BJ (cell line): ENCODE measurements at regions not wholly inside any gene's neighbourhood (a gene's known extent, or its start where the extent isn't known, plus 50 kb on each side); places are given as distances from the start of the nearest gene placed in this dataset.

Experiments
- CTCF ChIA-PET: fragments of 350-600 bp; formaldehyde crosslinking; extraction: SDS; loops from one replicate; lab custom pipeline; 2021; ENCODE audit warnings: antibody characterized with exemption, inconsistent platforms; lab: Yijun Ruan, JAX
- POLR2A ChIA-PET: fragments of 300-600 bp; sonication (Branson Sonifier 250); formaldehyde crosslinking; extraction: SDS; loops from one replicate; lab custom pipeline; 2021; ENCODE audit warnings: antibody characterized with exemption; lab: Charles Lee
- DNase-seq: peaks from one replicate; pipeline ENCODE4 v3.0.0-alpha.2; 2011; ENCODE audit warnings: low read depth
- H3K27me3 ChIP-seq: 2 replicates; pipeline ENCODE4 v1.6.0; 2011; ENCODE audit warnings: low read length; ENCODE audit not compliant: control insufficient read depth, insufficient read depth
- H3K36me3 ChIP-seq: 2 replicates; pipeline ENCODE4 v1.5.1; 2011; ENCODE audit warnings: low read length; ENCODE audit not compliant: control insufficient read depth, insufficient read depth
- H3K4me3 ChIP-seq: 2 replicates; pipeline ENCODE4 v1.5.1; 2011; ENCODE audit warnings: low read depth, mild to moderate bottlenecking, control low read depth, low read length
- TF ChIP-seq, protein P1 (sequence below): IDR thresholded peaks from 2 replicates; pipeline ENCODE4 v1.5.1; 2011; ENCODE audit warnings: low read depth, mild to moderate bottlenecking, control low read depth, inconsistent platforms, low read length, moderate library complexity; ENCODE audit not compliant: insufficient read depth

GRCh38 chr2:71849607-71850305, 297.9 kb downstream of the CYP26B1 start:
- DNase-seq = no peak
- TF ChIP-seq, protein P1, sequence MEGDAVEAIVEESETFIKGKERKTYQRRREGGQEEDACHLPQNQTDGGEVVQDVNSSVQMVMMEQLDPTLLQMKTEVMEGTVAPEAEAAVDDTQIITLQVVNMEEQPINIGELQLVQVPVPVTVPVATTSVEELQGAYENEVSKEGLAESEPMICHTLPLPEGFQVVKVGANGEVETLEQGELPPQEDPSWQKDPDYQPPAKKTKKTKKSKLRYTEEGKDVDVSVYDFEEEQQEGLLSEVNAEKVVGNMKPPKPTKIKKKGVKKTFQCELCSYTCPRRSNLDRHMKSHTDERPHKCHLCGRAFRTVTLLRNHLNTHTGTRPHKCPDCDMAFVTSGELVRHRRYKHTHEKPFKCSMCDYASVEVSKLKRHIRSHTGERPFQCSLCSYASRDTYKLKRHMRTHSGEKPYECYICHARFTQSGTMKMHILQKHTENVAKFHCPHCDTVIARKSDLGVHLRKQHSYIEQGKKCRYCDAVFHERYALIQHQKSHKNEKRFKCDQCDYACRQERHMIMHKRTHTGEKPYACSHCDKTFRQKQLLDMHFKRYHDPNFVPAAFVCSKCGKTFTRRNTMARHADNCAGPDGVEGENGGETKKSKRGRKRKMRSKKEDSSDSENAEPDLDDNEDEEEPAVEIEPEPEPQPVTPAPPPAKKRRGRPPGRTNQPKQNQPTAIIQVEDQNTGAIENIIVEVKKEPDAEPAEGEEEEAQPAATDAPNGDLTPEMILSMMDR = no peak
- CTCF ChIA-PET = no interaction called here

DNA sequence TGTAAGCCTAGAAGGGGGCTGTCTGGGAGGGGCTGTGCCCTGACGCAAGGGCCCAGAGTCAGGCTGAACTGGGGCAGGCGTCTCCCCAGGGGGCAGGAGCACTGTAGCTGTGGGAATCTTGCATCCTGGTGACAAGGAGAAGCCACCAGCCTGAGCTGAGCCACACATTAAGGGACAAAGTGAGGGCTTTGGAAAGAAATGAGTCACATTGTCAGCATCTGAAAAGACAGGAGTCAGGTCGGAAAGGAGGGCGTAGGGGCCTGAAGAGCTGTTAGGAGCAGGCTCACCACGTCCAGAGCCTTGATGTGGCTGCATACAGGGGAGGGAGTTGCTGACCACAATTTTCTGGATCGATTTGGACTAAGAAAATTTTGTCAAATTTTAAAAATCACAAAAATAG, 298.6 kb downstream of the CYP26B1 start:
- CTCF ChIA-PET = no interaction called here
- POLR2A ChIA-PET = no interaction called here
- no peak for DNase-seq
- Histone ChIP-seq H3K4me3 (no peak overlapping the region), H3K27me3 (peaks cover 10% of the 10 kb centered on the region; the same call in 1 of the 2 replicates), H3K36me3 (no peaks in the 10 kb centered on the region)
- TF ChIP-seq, protein P1 = no peak

More at GRCh38 chr2:71849607-71850305, 297.9 kb downstream of the CYP26B1 start:
- POLR2A ChIA-PET = no interaction called here
- Histone ChIP-seq H3K4me3 (no peak overlapping the region), H3K27me3 (peaks cover 10% of the 10 kb centered on the region; the same call in 1 of the 2 replicates), H3K36me3 (no peaks in the 10 kb centered on the region)

- TF ChIP-seq, protein P1 = no peak
- no peak for DNase-seq
- no peaks in the 10 kb centered on the region for H3K27me3 ChIP-seq
- POLR2A ChIA-PET = no interaction called here
- H3K36me3 ChIP-seq = no peaks in the 10 kb centered on the region
- CTCF ChIA-PET = interaction anchor here (0.9 to 1.2 kb wide), 5 partner anchors 9 to 107 kb away, joined by 3 to 5 read pairs (median 3); no protein-coding TSS in a partner anchor
- no peak overlapping the region for H3K4me3 ChIP-seq
Observed at GRCh38 chr2:71846669-71847291, 300.9 kb downstream of the CYP26B1 start.

GRCh38 chr2:71846072-71846471, 301.6 kb downstream of the CYP26B1 start:
- Histone ChIP-seq H3K4me3 (no peak overlapping the region), H3K27me3 (no peaks in the 10 kb centered on the region), H3K36me3 (no peaks in the 10 kb centered on the region)
- ChIA-PET POLR2A (no interaction called here), CTCF (interaction anchor here (1.0 to 1.2 kb wide), 3 partner anchors 25 to 107 kb away, joined by 3 to 5 read pairs (median 3); no protein-coding TSS in a partner anchor)
- no peak for DNase-seq
- TF ChIP-seq, protein P1 = no peak

DNA sequence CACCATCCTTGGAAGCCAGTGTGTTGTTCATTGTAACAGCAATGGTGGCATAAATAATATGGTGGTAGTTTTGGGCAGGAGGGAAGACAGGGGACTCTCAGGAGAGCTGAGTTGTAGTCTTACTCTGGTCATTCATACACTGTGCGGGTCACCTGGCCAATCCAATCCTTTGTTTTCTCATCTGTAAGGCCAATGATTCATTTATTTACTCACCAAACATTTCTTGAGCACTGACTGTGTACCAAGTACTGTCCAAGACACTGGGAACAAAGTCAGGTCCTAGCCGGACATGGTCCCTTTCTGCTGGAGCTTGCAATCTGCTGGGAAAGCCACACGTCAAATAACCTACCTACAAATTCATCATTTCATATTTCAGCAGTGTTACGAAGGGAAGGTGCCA, 302.7 kb downstream of the CYP26B1 start:
- H3K27me3 ChIP-seq = no peaks in the 10 kb centered on the region
- H3K36me3 ChIP-seq = no peaks in the 10 kb centered on the region
- ChIA-PET POLR2A (no interaction called here), CTCF (interaction anchor here (0.9 to 1.2 kb wide), 2 partner anchors 8 to 36 kb away, joined by 3 to 4 read pairs; no protein-coding TSS in a partner anchor)
- no peak for DNase-seq
- TF ChIP-seq, protein P1 = no peak
- no peak overlapping the region for H3K4me3 ChIP-seq
